K562 (cell line): ENCODE measurements at regions not wholly inside any gene's neighbourhood (a gene's known extent, or its start where the extent isn't known, plus 50 kb on each side); places are given as distances from the start of the nearest gene placed in this dataset.

Source experiments
- ATAC-seq: fragments of 200-7000 bp; cut with Tn5 transposase; 3 replicates; pipeline ENCODE4 v1.9.1; 2020; ENCODE audit warnings: moderate library complexity
- BruUV-seq: library from RNA; stranded (reverse); fragments of 400-500 nt; replicated peaks from 2 replicates; lab custom pipeline; 2021; lab: Mats Ljungman, UMichigan
- CTCF ChIA-PET: fragments of 300-600 bp; formaldehyde crosslinking; extraction: SDS; loops from one replicate; lab custom pipeline; 2021; ENCODE audit warnings: low intra/inter-chr PET ratio; lab: Yijun Ruan, JAX
- POLR2A ChIA-PET: fragments of 300-600, 350-650 bp; sonication (Branson Sonifier 250); formaldehyde crosslinking; extraction: SDS; loops from one replicate; lab custom pipeline; 2021; ENCODE audit warnings: antibody characterized with exemption, inconsistent platforms; lab: Yijun Ruan, JAX
- DNase-seq, 4 experiments: peaks; one replicate each; pipeline versions ENCODE4 v3.0.0 to v3.0.0-alpha.2; 2011 to 2018; ENCODE audit warnings: low spot score in 3 of 4, mixed read lengths in 3 of 4; ENCODE audit errors: extremely low read depth in 1 of 4
- FAIRE-seq: peaks from 2 replicates; lab custom pipeline; 2011; peaks lifted over from hg19 to GRCh38; lab: Jason Lieb, UNC
- H2AFZ ChIP-seq: 2 replicates; pipeline ENCODE4 v1.6.0; 2011; ENCODE audit warnings: low read depth, low read length, control low read depth, inconsistent platforms
- H3K27ac ChIP-seq: fragments of 200-600 bp; 3 replicates; pipeline ENCODE4 v1.8.0; 2011; ENCODE audit warnings: low read depth, mild to moderate bottlenecking, control low read depth, inconsistent platforms, low read length, moderate library complexity, mixed read lengths; ENCODE audit errors: extremely low read depth
- H3K27me3 ChIP-seq, 2 experiments: fragments of 300-600 bp in 1 of 2; 2 replicates in 1 of 2; 3 replicates in 1 of 2; pipeline versions ENCODE4 v1.6.0 to v1.8.0; 2011; ENCODE audit warnings: inconsistent platforms in 2 of 2, low read length in 2 of 2, mild to moderate bottlenecking in 1 of 2, mixed read lengths in 1 of 2, moderate library complexity in 1 of 2; ENCODE audit not compliant: control insufficient read depth in 2 of 2, insufficient read depth in 2 of 2
- H3K36me3 ChIP-seq: fragments of 300-600 bp; 3 replicates; pipeline ENCODE4 v1.8.0; 2011; ENCODE audit warnings: mild to moderate bottlenecking, low read length, inconsistent platforms; ENCODE audit not compliant: control insufficient read depth, insufficient read depth
- H3K4me1 ChIP-seq, 2 experiments: fragments of 200-600 bp in 1 of 2; replicated peaks in 1 of 2; 2 replicates in 1 of 2; 3 replicates in 1 of 2; pipeline versions ENCODE4 v1.5.1 to v1.8.0; 2011; ENCODE audit warnings: inconsistent platforms in 2 of 2, low read length in 2 of 2, mild to moderate bottlenecking in 1 of 2, mixed read lengths in 1 of 2, moderate library complexity in 1 of 2; ENCODE audit not compliant: control insufficient read depth in 2 of 2, insufficient read depth in 2 of 2
- H3K4me2 ChIP-seq: 2 replicates; pipeline ENCODE4 v1.6.1; 2011; ENCODE audit warnings: low read length, control low read depth, inconsistent platforms, mixed read lengths; ENCODE audit not compliant: insufficient read depth
- H3K4me3 ChIP-seq: fragments of 200-600 bp; sonication (generic), shearing (Covaris generic); 2 replicates; pipeline ENCODE4 v1.5.1; 2016; ENCODE audit warnings: control low read depth, inconsistent platforms
- H3K79me2 ChIP-seq: fragments of 200-600 bp; 3 replicates; pipeline ENCODE4 v1.8.0; 2011; ENCODE audit warnings: low read length, inconsistent platforms; ENCODE audit not compliant: control insufficient read depth, insufficient read depth
- H3K9ac ChIP-seq, 2 experiments: 2 replicates each; pipeline versions ENCODE4 v1.6.0 to v1.6.1; 2011; ENCODE audit warnings: low read depth in 2 of 2, low read length in 2 of 2, control low read depth in 1 of 2, inconsistent platforms in 1 of 2, mild to moderate bottlenecking in 1 of 2, mixed read lengths in 1 of 2; ENCODE audit not compliant: insufficient read depth in 1 of 2
- H3K9me1 ChIP-seq: one replicate; pipeline ENCODE4 v1.6.0; 2011; ENCODE audit warnings: inconsistent platforms, mild to moderate bottlenecking, low read length, moderate library complexity; ENCODE audit not compliant: control insufficient read depth, insufficient read depth
- H3K9me3 ChIP-seq: replicated peaks from 2 replicates; pipeline ENCODE4 v1.5.1; 2011; ENCODE audit warnings: low read depth, low read length, inconsistent platforms; ENCODE audit not compliant: control insufficient read depth, insufficient read depth
- H4K20me1 ChIP-seq: replicated peaks from 2 replicates; pipeline ENCODE4 v1.6.1; 2011; ENCODE audit warnings: low read length, inconsistent platforms, mixed read lengths; ENCODE audit not compliant: control insufficient read depth, insufficient read depth
- BDP1 ChIP-seq: IDR thresholded peaks from 3 replicates; pipeline ENCODE4 v1.6.1; 2011; ENCODE audit not compliant: insufficient read length, insufficient read depth
- BMI1 ChIP-seq: fragments of 150-350 bp; IDR thresholded peaks from 2 replicates; pipeline ENCODE4 v1.6.1; 2014; ENCODE audit warnings: low read length
- BRD4 ChIP-seq: fragments of 200-600 bp; sonication (generic); IDR thresholded peaks from 2 replicates; pipeline ENCODE4 v1.6.1; 2017; ENCODE audit warnings: inconsistent platforms
- CUX1 ChIP-seq: fragments of 200-800 bp; sonication (Bioruptor generic); IDR thresholded peaks from 2 replicates; pipeline ENCODE4 v1.6.1; 2016; ENCODE audit warnings: missing genetic modification characterization, missing compliant biosample characterization
- SREBF2 ChIP-seq: sonication (generic); formaldehyde crosslinking; IDR thresholded peaks from 2 replicates; pipeline ENCODE4 v1.4.0; 2020; ENCODE audit warnings: mild to moderate bottlenecking, missing genetic modification reagents
- ZBTB2 ChIP-seq: fragments of 450-650 bp; IDR thresholded peaks from 2 replicates; pipeline ENCODE4 v1.6.1; 2016; ENCODE audit warnings: antibody characterized with exemption
- ZNF384 ChIP-seq: IDR thresholded peaks from 2 replicates; pipeline ENCODE4 v1.6.1; 2012; ENCODE audit warnings: low read depth, low read length, improper control_type of control experiment
- in situ Hi-C: fragments of 300-500 bp; cut with MboI; formaldehyde crosslinking; loops from 4 replicates; pipeline ENCODE4 v1.15.0; 2018; ENCODE audit warnings: inconsistent platforms, mixed read lengths
- intact Hi-C: fragments of 100-400 bp; cut with micrococcal nuclease; formaldehyde crosslinking; loops from 2 replicates; pipeline ENCODE4 v1.14.2; 2022

- Histone ChIP-seq H3K4me3 (no peak overlapping the region), H3K27me3 (no peaks in the 10 kb centered on the region), H4K20me1 (no peaks in the 10 kb centered on the region), H3K9ac (no peak overlapping the region), H3K4me1 (no peaks in the 10 kb centered on the region), H3K4me2 (no peak overlapping the region), H3K9me3 (no peaks in the 10 kb centered on the region), H3K27ac (no peak overlapping the region), H3K9me1 (no peaks in the 10 kb centered on the region), H2AFZ (no peak overlapping the region), H3K79me2 (no peaks in the 10 kb centered on the region), H3K36me3 (no peaks in the 10 kb centered on the region)
- no TSS peak for BruUV-seq
- intact Hi-C loops: no loop called here
- ChIA-PET CTCF (no interaction called here), POLR2A (no interaction called here)
- FAIRE-seq: no peak
- ATAC-seq: no peak
- no peak for DNase-seq
- in situ Hi-C loops: no loop called here
- TF ChIP-seq BMI1: no peak
- no peak for TF ChIP-seq BRD4
- no peak for TF ChIP-seq BDP1
- no peak for TF ChIP-seq SREBF2
- no peak for TF ChIP-seq ZNF384
- TF ChIP-seq CUX1 (CRISPR knock-in tag): no peak
- no peak for TF ChIP-seq ZBTB2
These were observed 1849.4 kb upstream of the AGA start for GRCh38 chr4:179291657-179292056.
